Astrocyte (in vitro differentiated cells and primary cell): ENCODE measurements at regions not wholly inside any gene's neighbourhood (a gene's known extent, or its start where the extent isn't known, plus 50 kb on each side); places are given as distances from the start of the nearest gene placed in this dataset.

ENCODE experiments used
- DNase-seq: peaks from one replicate; pipeline ENCODE4 v3.0.0-alpha.2; 2010; ENCODE audit warnings: low read depth
- FAIRE-seq: peaks from 2 replicates; lab custom pipeline; 2011; peaks lifted over from hg19 to GRCh38; lab: Jason Lieb, UNC
- H2AFZ ChIP-seq: 2 replicates; pipeline ENCODE4 v1.6.0; 2012; ENCODE audit warnings: low read depth, low read length, inconsistent platforms
- H3K27ac ChIP-seq: 2 replicates; pipeline ENCODE4 v1.5.1; 2011; ENCODE audit warnings: low read depth, low read length, inconsistent platforms
- H3K27me3 ChIP-seq: 2 replicates; pipeline ENCODE4 v1.6.0; 2011; ENCODE audit warnings: low read length, inconsistent platforms; ENCODE audit not compliant: insufficient read depth
- H3K36me3 ChIP-seq: 2 replicates; pipeline ENCODE4 v1.5.1; 2011; ENCODE audit warnings: low read length, inconsistent platforms; ENCODE audit not compliant: insufficient read depth
- H3K4me1 ChIP-seq: 2 replicates; pipeline ENCODE4 v1.5.1; 2011; ENCODE audit warnings: low read length, inconsistent platforms; ENCODE audit not compliant: insufficient read depth
- H3K4me2 ChIP-seq: 2 replicates; pipeline ENCODE4 v1.6.0; 2012; ENCODE audit warnings: low read length, inconsistent platforms
- H3K4me3 ChIP-seq: 2 replicates; pipeline ENCODE4 v1.5.1; 2011; ENCODE audit warnings: low read depth, mild to moderate bottlenecking, low read length, inconsistent platforms; ENCODE audit not compliant: insufficient read depth
- H3K79me2 ChIP-seq: 2 replicates; pipeline ENCODE4 v1.6.0; 2012; ENCODE audit warnings: mild to moderate bottlenecking, low read length, inconsistent platforms; ENCODE audit not compliant: insufficient read depth
- H3K9ac ChIP-seq: 2 replicates; pipeline ENCODE4 v1.6.0; 2012; ENCODE audit warnings: mild to moderate bottlenecking, low read length, inconsistent platforms
- H3K9me3 ChIP-seq: 2 replicates; pipeline ENCODE4 v1.5.1; 2012; ENCODE audit warnings: low read depth, mild to moderate bottlenecking, low read length, inconsistent platforms; ENCODE audit not compliant: insufficient read depth
- H4K20me1 ChIP-seq: 2 replicates; pipeline ENCODE4 v1.6.0; 2012; ENCODE audit warnings: low read length, inconsistent platforms; ENCODE audit not compliant: insufficient read depth
- H3K27ac Mint-ChIP-seq: one replicate; pipeline ENCODE4 v1.8.0; 2021; ENCODE audit warnings: mild to moderate bottlenecking, mixed read lengths; ENCODE audit not compliant: unreplicated experiment
- H3K27me3 Mint-ChIP-seq: one replicate; pipeline ENCODE4 v1.8.0; 2021; ENCODE audit warnings: low read depth, mixed read lengths; ENCODE audit not compliant: unreplicated experiment
- H3K36me3 Mint-ChIP-seq: one replicate; pipeline ENCODE4 v1.8.0; 2021; ENCODE audit warnings: low read depth, mixed read lengths; ENCODE audit not compliant: unreplicated experiment
- H3K4me1 Mint-ChIP-seq: one replicate; pipeline ENCODE4 v1.8.0; 2021; ENCODE audit warnings: low read depth, mixed read lengths; ENCODE audit not compliant: unreplicated experiment
- H3K4me3 Mint-ChIP-seq: one replicate; pipeline ENCODE4 v1.8.0; 2021; ENCODE audit warnings: mild to moderate bottlenecking, moderate library complexity, mixed read lengths; ENCODE audit not compliant: unreplicated experiment
- H3K9me3 Mint-ChIP-seq: one replicate; pipeline ENCODE4 v1.8.0; 2021; ENCODE audit warnings: mild to moderate bottlenecking, mixed read lengths; ENCODE audit not compliant: unreplicated experiment
- CTCF ChIP-seq: IDR thresholded peaks from 2 replicates; pipeline ENCODE4 v1.5.1; 2011; ENCODE audit warnings: low read depth, mild to moderate bottlenecking, inconsistent platforms, low read length, moderate library complexity; ENCODE audit not compliant: insufficient read depth
- EZH2 ChIP-seq: IDR thresholded peaks from 2 replicates; pipeline ENCODE4 v1.6.1; 2012; ENCODE audit warnings: mild to moderate bottlenecking, low read length, inconsistent platforms; ENCODE audit not compliant: insufficient read depth

- H3K36me3 ChIP-seq: no peaks in the 10 kb centered on the region
- no peaks in the 10 kb centered on the region for H3K4me1 ChIP-seq
- H3K4me3 Mint-ChIP-seq: no peak overlapping the region
- H3K4me2 ChIP-seq: no peak overlapping the region
- no peak overlapping the region for H3K4me3 ChIP-seq
- H3K27ac ChIP-seq: no peak overlapping the region
- FAIRE-seq (no peak), DNase-seq (no peak)
- H3K27me3 ChIP-seq: no peaks in the 10 kb centered on the region
- no peak overlapping the region for H2AFZ ChIP-seq
- H3K27me3 Mint-ChIP-seq: no peaks in the 10 kb centered on the region
- H3K27ac Mint-ChIP-seq: no peak overlapping the region
- H3K9ac ChIP-seq: no peak overlapping the region
- no peaks in the 10 kb centered on the region for H3K9me3 ChIP-seq
- TF ChIP-seq EZH2 (no peak), CTCF (no peak)
- H3K9me3 Mint-ChIP-seq: peaks cover 2% of the 10 kb centered on the region
- H4K20me1 ChIP-seq: no peaks in the 10 kb centered on the region
- H3K79me2 ChIP-seq: no peaks in the 10 kb centered on the region
- no peaks in the 10 kb centered on the region for H3K36me3 Mint-ChIP-seq
- no peaks in the 10 kb centered on the region for H3K4me1 Mint-ChIP-seq
These were observed 74.4 kb upstream of the SCN10A start for GRCh38 chr3:38890426-38890825.

GRCh38 chr3:38878646-38879045 lies 62.6 kb upstream of the SCN10A start:
- no peak for FAIRE-seq
- no peak overlapping the region for H2AFZ ChIP-seq
- Mint-ChIP-seq H3K4me3 (no peak overlapping the region), H3K4me1 (no peaks in the 10 kb centered on the region), H3K27me3 (peaks cover 10% of the 10 kb centered on the region), H3K36me3 (no peaks in the 10 kb centered on the region), H3K27ac (no peak overlapping the region), H3K9me3 (no peaks in the 10 kb centered on the region)
- DNase-seq: no peak
- H3K4me1 ChIP-seq: no peaks in the 10 kb centered on the region
- H3K36me3 ChIP-seq: no peaks in the 10 kb centered on the region
- H3K9me3 ChIP-seq: no peaks in the 10 kb centered on the region
- TF ChIP-seq CTCF: no peak
- TF ChIP-seq EZH2: no peak
- no peak overlapping the region for H3K4me2 ChIP-seq
- no peak overlapping the region for H3K9ac ChIP-seq
- no peak overlapping the region for H3K27ac ChIP-seq
- H3K79me2 ChIP-seq: no peaks in the 10 kb centered on the region
- H3K27me3 ChIP-seq: no peaks in the 10 kb centered on the region
- H4K20me1 ChIP-seq: no peaks in the 10 kb centered on the region
- no peak overlapping the region for H3K4me3 ChIP-seq
